Gastrocnemius medialis (tissue), 4 donors: ENCODE measurements at regions not wholly inside any gene's neighbourhood (a gene's known extent, or its start where the extent isn't known, plus 50 kb on each side); places are given as distances from the start of the nearest gene placed in this dataset.

Experiments used
- POLR2A ChIP-seq, 2 donors: fragments of 450-650 bp; IDR thresholded peaks; one replicate each; pipeline ENCODE4 v1.6.1; 2017; ENCODE audit warnings: antibody characterized with exemption in 2 of 2, mild to moderate bottlenecking in 2 of 2, moderate library complexity in 2 of 2
- TF ChIP-seq, protein P1 (sequence below), 5 experiments: fragments of 450-650 bp in 3 of 5; fragments of 200-600 bp in 2 of 5; sonication (generic) in 2 of 5; IDR thresholded peaks in 4 of 5; conservative IDR thresholded peaks in 1 of 5; 1 replicate in 4 of 5; 2 replicates in 1 of 5; pipeline ENCODE4 v1.5.1; 2016 to 2019; ENCODE audit warnings: antibody characterized with exemption in 5 of 5, mild to moderate bottlenecking in 3 of 5, moderate library complexity in 3 of 5

DNA sequence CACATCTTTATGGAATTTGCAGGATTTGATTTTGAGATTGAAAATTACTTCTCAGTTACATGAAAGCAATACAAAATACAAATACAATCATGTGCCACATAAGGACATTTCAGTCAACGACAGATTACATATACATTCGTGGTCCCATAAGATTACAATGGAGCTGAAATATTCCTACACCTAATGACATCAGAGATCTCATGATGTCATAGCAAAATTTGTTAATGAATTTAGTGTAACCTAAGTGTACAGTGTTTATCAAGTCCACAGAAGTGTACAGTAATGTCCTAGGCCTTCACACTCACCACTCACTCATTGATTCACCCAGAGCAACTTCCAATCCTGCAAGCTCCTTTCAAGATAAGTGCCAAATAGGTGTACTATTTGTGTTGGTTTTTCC lies 126.5 kb downstream of the GPAM start:
- TF ChIP-seq, protein P1, sequence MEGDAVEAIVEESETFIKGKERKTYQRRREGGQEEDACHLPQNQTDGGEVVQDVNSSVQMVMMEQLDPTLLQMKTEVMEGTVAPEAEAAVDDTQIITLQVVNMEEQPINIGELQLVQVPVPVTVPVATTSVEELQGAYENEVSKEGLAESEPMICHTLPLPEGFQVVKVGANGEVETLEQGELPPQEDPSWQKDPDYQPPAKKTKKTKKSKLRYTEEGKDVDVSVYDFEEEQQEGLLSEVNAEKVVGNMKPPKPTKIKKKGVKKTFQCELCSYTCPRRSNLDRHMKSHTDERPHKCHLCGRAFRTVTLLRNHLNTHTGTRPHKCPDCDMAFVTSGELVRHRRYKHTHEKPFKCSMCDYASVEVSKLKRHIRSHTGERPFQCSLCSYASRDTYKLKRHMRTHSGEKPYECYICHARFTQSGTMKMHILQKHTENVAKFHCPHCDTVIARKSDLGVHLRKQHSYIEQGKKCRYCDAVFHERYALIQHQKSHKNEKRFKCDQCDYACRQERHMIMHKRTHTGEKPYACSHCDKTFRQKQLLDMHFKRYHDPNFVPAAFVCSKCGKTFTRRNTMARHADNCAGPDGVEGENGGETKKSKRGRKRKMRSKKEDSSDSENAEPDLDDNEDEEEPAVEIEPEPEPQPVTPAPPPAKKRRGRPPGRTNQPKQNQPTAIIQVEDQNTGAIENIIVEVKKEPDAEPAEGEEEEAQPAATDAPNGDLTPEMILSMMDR (IDR thresholded peaks at IDR 0.05 in 4 of 5, conservative IDR thresholded peaks at IDR 0.05 in 1 of 5), result no peak
- no peak for TF ChIP-seq POLR2A (IDR thresholded peaks at IDR 0.05)
